ENCODE measurements at regions not wholly inside any gene's neighbourhood (a gene's known extent, or its start where the extent isn't known, plus 50 kb on each side); places are given as distances from the start of the nearest gene placed in this dataset.

- intact Hi-C loops (cut with micrococcal nuclease), result no loop called here
- POLR2A ChIA-PET (ENCODE audit: unreplicated experiment), result no interaction called here
Observed at GRCh38 chr5:105773241-105773640, 1897.5 kb downstream of the EFNA5 start.

More at GRCh38 chr5:105773241-105773640, 1897.5 kb downstream of the EFNA5 start:
- H2BK120ac ChIP-seq (ENCODE audit: low read depth, low read length), result no peak overlapping the region
- no peak overlapping the region for H2BK20ac ChIP-seq (ENCODE audit: low read depth, low read length)
- H3K4me1 ChIP-seq (ENCODE audit: control insufficient read depth, insufficient read depth, low read length), result no peaks in the 10 kb centered on the region
- no peak overlapping the region for H2BK15ac ChIP-seq (ENCODE audit: low read depth, low read length)
- BruUV-seq (replicated peaks), result no TSS peak
- H3K56ac ChIP-seq (ENCODE audit: extremely low read depth, insufficient read depth, low read length), result no peak overlapping the region
- H2AK9ac ChIP-seq (replicated peaks; ENCODE audit: low read depth, low read length, poor library complexity), result no peak overlapping the region
- no peaks in the 10 kb centered on the region for H3K9me1 ChIP-seq (ENCODE audit: insufficient read depth, low read length)
- no peaks in the 10 kb centered on the region for H3K9me3 ChIP-seq (ENCODE audit: control insufficient read depth, insufficient read depth, low read length)
- H3K14ac ChIP-seq (replicated peaks; ENCODE audit: low read depth, low read length), result no peak overlapping the region
- H3K9ac ChIP-seq (ENCODE audit: low read depth, low read length), result no peak overlapping the region
- H3K18ac ChIP-seq (ENCODE audit: low read depth, low read length), result no peak overlapping the region
- no peak overlapping the region for H3K4ac ChIP-seq (ENCODE audit: low read depth, low read length)
- ATAC-seq (ENCODE audit: low read depth) (no peak), DNase-seq (no peak)
- H2AFZ ChIP-seq (replicated peaks; ENCODE audit: low read length, poor library complexity), result no peak overlapping the region
- TF ChIP-seq ELK1 (IDR thresholded peaks at IDR 0.05; ENCODE audit: borderline replicate concordance, low read depth, low read length) (no peak), RCOR1 (IDR thresholded peaks at IDR 0.05; ENCODE audit: insufficient replicate concordance, low read length) (no peak), CHD1 (IDR thresholded peaks at IDR 0.05; ENCODE audit: low read depth, low read length) (no peak), POLR2A (IDR thresholded peaks at IDR 0.05; ENCODE audit: low read depth, low read length) (no peak), BHLHE40 (IDR thresholded peaks at IDR 0.05; ENCODE audit: low read depth, low read length) (no peak), MAFK (IDR thresholded peaks at IDR 0.05; ENCODE audit: low read depth, low read length) (no peak), NFE2L2 (IDR thresholded peaks at IDR 0.05; ENCODE audit: low read depth, low read length) (no peak), FOS (IDR thresholded peaks at IDR 0.05; ENCODE audit: low read depth, low read length) (no peak), MXI1 (IDR thresholded peaks at IDR 0.05; ENCODE audit: borderline replicate concordance, low read depth, low read length) (no peak), SMC3 (IDR thresholded peaks at IDR 0.05; ENCODE audit: low read depth, low read length) (no peak), MAZ (IDR thresholded peaks at IDR 0.05; ENCODE audit: borderline replicate concordance, low read depth, low read length) (no peak), RAD21 (IDR thresholded peaks at IDR 0.05; ENCODE audit: low read length) (no peak), CEBPB (IDR thresholded peaks at IDR 0.05; ENCODE audit: low read depth, low read length) (no peak), RFX5 (IDR thresholded peaks at IDR 0.05; ENCODE audit: low read depth, low read length) (no peak)
- TF ChIP-seq, protein P1, sequence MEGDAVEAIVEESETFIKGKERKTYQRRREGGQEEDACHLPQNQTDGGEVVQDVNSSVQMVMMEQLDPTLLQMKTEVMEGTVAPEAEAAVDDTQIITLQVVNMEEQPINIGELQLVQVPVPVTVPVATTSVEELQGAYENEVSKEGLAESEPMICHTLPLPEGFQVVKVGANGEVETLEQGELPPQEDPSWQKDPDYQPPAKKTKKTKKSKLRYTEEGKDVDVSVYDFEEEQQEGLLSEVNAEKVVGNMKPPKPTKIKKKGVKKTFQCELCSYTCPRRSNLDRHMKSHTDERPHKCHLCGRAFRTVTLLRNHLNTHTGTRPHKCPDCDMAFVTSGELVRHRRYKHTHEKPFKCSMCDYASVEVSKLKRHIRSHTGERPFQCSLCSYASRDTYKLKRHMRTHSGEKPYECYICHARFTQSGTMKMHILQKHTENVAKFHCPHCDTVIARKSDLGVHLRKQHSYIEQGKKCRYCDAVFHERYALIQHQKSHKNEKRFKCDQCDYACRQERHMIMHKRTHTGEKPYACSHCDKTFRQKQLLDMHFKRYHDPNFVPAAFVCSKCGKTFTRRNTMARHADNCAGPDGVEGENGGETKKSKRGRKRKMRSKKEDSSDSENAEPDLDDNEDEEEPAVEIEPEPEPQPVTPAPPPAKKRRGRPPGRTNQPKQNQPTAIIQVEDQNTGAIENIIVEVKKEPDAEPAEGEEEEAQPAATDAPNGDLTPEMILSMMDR (conservative IDR thresholded peaks at IDR 0.05; ENCODE audit: low read depth, low read length), result no peak
- TF ChIP-seq, protein P2, sequence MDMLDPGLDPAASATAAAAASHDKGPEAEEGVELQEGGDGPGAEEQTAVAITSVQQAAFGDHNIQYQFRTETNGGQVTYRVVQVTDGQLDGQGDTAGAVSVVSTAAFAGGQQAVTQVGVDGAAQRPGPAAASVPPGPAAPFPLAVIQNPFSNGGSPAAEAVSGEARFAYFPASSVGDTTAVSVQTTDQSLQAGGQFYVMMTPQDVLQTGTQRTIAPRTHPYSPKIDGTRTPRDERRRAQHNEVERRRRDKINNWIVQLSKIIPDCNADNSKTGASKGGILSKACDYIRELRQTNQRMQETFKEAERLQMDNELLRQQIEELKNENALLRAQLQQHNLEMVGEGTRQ (IDR thresholded peaks at IDR 0.05; ENCODE audit: low read depth, low read length), result no peak
- no peaks in the 10 kb centered on the region for H3K27me3 ChIP-seq (ENCODE audit: control insufficient read depth, insufficient read depth, low read length)
- H3K27ac ChIP-seq (ENCODE audit: insufficient read depth, low read length), result no peak overlapping the region
- CTCF ChIA-PET, result no interaction called here
- in situ Hi-C loops (cut with MboI; ENCODE audit: low sequenced_read_pairs), result no loop called here
- H3K23ac ChIP-seq (ENCODE audit: low read depth, low read length), result no peak overlapping the region
- H2AK5ac ChIP-seq (ENCODE audit: low read depth, low read length), result no peak overlapping the region
- H4K91ac ChIP-seq (ENCODE audit: insufficient read depth, low read depth, low read length), result no peak overlapping the region
- H4K5ac ChIP-seq (ENCODE audit: low read depth, low read length), result no peak overlapping the region
- H3K4me2 ChIP-seq (ENCODE audit: low read depth, low read length), result no peak overlapping the region
- H2BK5ac ChIP-seq (ENCODE audit: low read depth, low read length, poor library complexity, severe bottlenecking), result no peak overlapping the region
- H4K8ac ChIP-seq (ENCODE audit: low read depth in 2 of 2, low read length in 2 of 2), result no peak overlapping the region
- WGBS, 2 experiments (ENCODE audit: extremely low coverage in 2 of 2, insufficient read length in 1 of 2), result no CpG with 5 or more reads among the region's 3 CpGs
- no peak overlapping the region for H3K4me3 ChIP-seq (ENCODE audit: insufficient read depth, low read depth, low read length)
- H3K36me3 ChIP-seq (ENCODE audit: control insufficient read depth, insufficient read depth, low read length), result no peaks in the 10 kb centered on the region
- H4K20me1 ChIP-seq (ENCODE audit: insufficient read depth, low read length), result no peaks in the 10 kb centered on the region
- dilution Hi-C loops (cut with HindIII; ENCODE audit: low sequenced_read_pairs, unreplicated experiment), result no loop called here
- no peaks in the 10 kb centered on the region for H3K79me1 ChIP-seq (ENCODE audit: low read depth in 1 of 2, low read length in 2 of 2)

Measured in IMR-90 (cell line).